ENCODE measurements at regions not wholly inside any gene's neighbourhood (a gene's known extent, or its start where the extent isn't known, plus 50 kb on each side); places are given as distances from the start of the nearest gene placed in this dataset.

- Histone ChIP-seq H4K20me1 (ENCODE audit: insufficient read depth, low read length) (no peaks in the 10 kb centered on the region), H3K36me3 (ENCODE audit: insufficient read depth, low read length) (no peaks in the 10 kb centered on the region), H3K4me2 (ENCODE audit: low read length) (no peak overlapping the region), H2AFZ (ENCODE audit: low read length) (no peak overlapping the region), H3K9me3 (ENCODE audit: low read length) (no peaks in the 10 kb centered on the region), H3K9me2 (ENCODE audit: insufficient read depth, low read length) (no peaks in the 10 kb centered on the region), H3K27ac (ENCODE audit: low read depth, low read length, poor library complexity, severe bottlenecking) (no peak overlapping the region), H3K4me3 (ENCODE audit: low read depth, low read length, poor library complexity, severe bottlenecking) (no peak overlapping the region), H3K4me1 (ENCODE audit: insufficient read depth, low read length, poor library complexity, severe bottlenecking) (no peaks in the 10 kb centered on the region), H3K79me2 (ENCODE audit: insufficient read depth, low read depth, low read length) (no peaks in the 10 kb centered on the region)
- intact Hi-C loops (cut with micrococcal nuclease; ENCODE audit: unreplicated experiment): no loop called here
- no TSS peak for BruUV-seq (replicated peaks)
- TF ChIP-seq EZH2phosphoT487 (IDR thresholded peaks at IDR 0.05; ENCODE audit: borderline replicate concordance, low read depth, low read length): no peak
- TF ChIP-seq CTCF (conservative IDR thresholded peaks at IDR 0.05; ENCODE audit: low read length): no peak
- DNase-seq (ENCODE audit: low spot score): no peak
- CTCF ChIA-PET (ENCODE audit: unreplicated experiment): no interaction called here
- POLR2A ChIA-PET: no interaction called here
Measured at GRCh38 chr16:6481894-6482293, 850.8 kb upstream of the RBFOX1 start.

- Histone ChIP-seq H3K4me3 (ENCODE audit: low read depth, low read length, poor library complexity, severe bottlenecking) (no peak overlapping the region), H3K9me2 (ENCODE audit: insufficient read depth, low read length) (no peaks in the 10 kb centered on the region), H3K4me2 (ENCODE audit: low read length) (no peak overlapping the region), H3K79me2 (ENCODE audit: insufficient read depth, low read depth, low read length) (no peaks in the 10 kb centered on the region), H3K36me3 (ENCODE audit: insufficient read depth, low read length) (no peaks in the 10 kb centered on the region), H2AFZ (ENCODE audit: low read length) (no peak overlapping the region), H3K27ac (ENCODE audit: low read depth, low read length, poor library complexity, severe bottlenecking) (no peak overlapping the region), H4K20me1 (ENCODE audit: insufficient read depth, low read length) (no peaks in the 10 kb centered on the region), H3K9me3 (ENCODE audit: low read length) (no peaks in the 10 kb centered on the region), H3K4me1 (ENCODE audit: insufficient read depth, low read length, poor library complexity, severe bottlenecking) (no peaks in the 10 kb centered on the region)
- ChIA-PET CTCF (ENCODE audit: unreplicated experiment) (no interaction called here), POLR2A (no interaction called here)
- no TSS peak for BruUV-seq (replicated peaks)
- intact Hi-C loops (cut with micrococcal nuclease; ENCODE audit: unreplicated experiment): no loop called here
- TF ChIP-seq CTCF (conservative IDR thresholded peaks at IDR 0.05; ENCODE audit: low read length) (no peak), EZH2phosphoT487 (IDR thresholded peaks at IDR 0.05; ENCODE audit: borderline replicate concordance, low read depth, low read length) (no peak)
- DNase-seq (ENCODE audit: low spot score): no peak
Measured at GRCh38 chr16:6453742-6454141, 878.9 kb upstream of the RBFOX1 start.

- Histone ChIP-seq H3K4me2 (ENCODE audit: low read length) (no peak overlapping the region), H3K79me2 (ENCODE audit: insufficient read depth, low read depth, low read length) (no peaks in the 10 kb centered on the region), H3K4me3 (ENCODE audit: low read depth, low read length, poor library complexity, severe bottlenecking) (no peak overlapping the region), H3K27ac (ENCODE audit: low read depth, low read length, poor library complexity, severe bottlenecking) (no peak overlapping the region), H3K9me2 (ENCODE audit: insufficient read depth, low read length) (no peaks in the 10 kb centered on the region), H4K20me1 (ENCODE audit: insufficient read depth, low read length) (no peaks in the 10 kb centered on the region), H3K9me3 (ENCODE audit: low read length) (no peaks in the 10 kb centered on the region), H3K4me1 (ENCODE audit: insufficient read depth, low read length, poor library complexity, severe bottlenecking) (no peaks in the 10 kb centered on the region), H2AFZ (ENCODE audit: low read length) (no peak overlapping the region), H3K36me3 (ENCODE audit: insufficient read depth, low read length) (no peaks in the 10 kb centered on the region)
- TF ChIP-seq CTCF (conservative IDR thresholded peaks at IDR 0.05; ENCODE audit: low read length) (no peak), EZH2phosphoT487 (IDR thresholded peaks at IDR 0.05; ENCODE audit: borderline replicate concordance, low read depth, low read length) (no peak)
- DNase-seq (ENCODE audit: low spot score): no peak
- ChIA-PET CTCF (ENCODE audit: unreplicated experiment) (no interaction called here), POLR2A (no interaction called here)
- no TSS peak for BruUV-seq (replicated peaks)
- intact Hi-C loops (cut with micrococcal nuclease; ENCODE audit: unreplicated experiment): no loop called here
Measured at GRCh38 chr16:6447021-6447790, 885.4 kb upstream of the RBFOX1 start.
